Mucosa of gallbladder (tissue), 1 donor: ENCODE measurements at regions not wholly inside any gene's neighbourhood (a gene's known extent, or its start where the extent isn't known, plus 50 kb on each side); places are given as distances from the start of the nearest gene placed in this dataset.
"Not testable (repeated sequence)": the region's sequence is repeated elsewhere in the genome, so short reads cannot be mapped to it uniquely, and the experiment has no call there.

Experiments used
- DNase-seq: peaks from one replicate; pipeline ENCODE4 v3.0.0-alpha.2; 2020; ENCODE audit warnings: low spot score
- donor health status: DM: no; HTN: no; CAD: no.

- DNase-seq, result no peak
These were observed 690.4 kb upstream of the HS6ST1 start for GRCh38 chr2:129008881-129009554.

- DNase-seq, result no peak
These were observed 691.0 kb upstream of the HS6ST1 start for GRCh38 chr2:129009555-129010146.

DNA sequence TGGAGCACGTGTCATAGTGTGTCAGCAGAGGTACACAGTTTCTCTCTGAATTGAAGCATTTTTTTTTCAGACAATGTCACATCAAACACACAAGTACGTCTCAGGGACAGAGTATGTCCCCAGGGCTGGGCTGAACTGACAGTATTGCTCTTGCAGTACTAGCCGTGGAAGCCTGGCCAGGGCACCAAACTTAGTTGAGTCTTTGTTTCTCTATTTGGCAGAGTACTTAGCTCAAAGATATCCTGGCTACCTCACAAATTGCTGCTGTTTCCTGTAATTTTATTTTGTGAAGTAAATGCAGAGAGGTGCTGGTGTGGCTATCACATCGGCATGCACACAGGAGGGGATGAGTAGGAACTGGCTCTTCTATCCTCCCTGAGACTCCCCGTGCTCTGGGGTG lies 691.6 kb upstream of the HS6ST1 start:
- no peak for DNase-seq

DNA sequence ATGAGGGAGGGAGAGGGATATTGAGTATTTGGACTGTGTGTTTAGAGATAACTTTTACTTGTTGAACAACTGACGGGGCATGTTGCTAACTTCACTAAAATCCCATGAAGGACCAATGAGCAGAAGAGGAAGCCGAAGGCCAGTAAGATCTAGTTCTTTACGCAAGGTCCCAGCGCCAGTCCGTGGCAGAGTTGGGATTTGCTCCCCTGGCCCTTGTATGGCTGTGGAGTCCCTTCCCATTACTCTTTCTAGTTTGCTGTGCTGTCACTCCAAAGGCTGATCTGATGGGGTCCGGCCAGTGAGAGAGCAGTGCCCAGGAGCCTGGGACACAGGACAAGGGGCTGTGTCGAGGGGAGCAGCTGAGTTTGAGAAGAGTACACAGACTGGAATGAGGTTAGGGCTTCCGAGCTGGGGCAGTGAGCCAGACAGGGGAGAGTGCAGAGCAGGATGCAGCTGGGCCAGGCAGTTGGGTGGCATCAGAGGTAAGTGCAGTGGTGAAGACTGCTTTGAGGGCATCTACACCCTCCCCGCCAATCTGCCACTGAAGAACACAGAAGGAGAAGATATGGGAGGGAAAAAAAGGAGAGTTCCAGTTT lies 692.9 kb upstream of the HS6ST1 start:
- DNase-seq, result no peak

DNA sequence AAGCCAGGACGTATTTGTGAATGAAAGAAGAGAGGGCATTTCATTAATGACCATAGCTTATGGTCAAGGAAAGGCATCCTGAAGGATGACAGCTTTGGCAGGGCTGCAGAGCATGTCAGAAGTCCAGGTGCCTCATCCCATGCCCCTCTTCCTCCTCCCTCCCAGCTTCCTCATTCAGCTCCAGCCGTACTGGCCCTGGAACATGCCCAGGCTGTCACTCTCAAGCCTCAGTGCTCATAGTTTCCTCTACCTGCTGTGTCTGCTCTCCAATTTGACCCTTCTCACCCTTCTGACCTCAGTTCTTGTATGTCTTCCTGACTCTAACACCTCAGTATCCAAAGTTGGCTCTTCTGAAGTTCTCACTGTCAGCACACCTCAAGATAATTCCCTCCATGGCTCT lies 695.8 kb upstream of the HS6ST1 start:
- no peak for DNase-seq

GRCh38 chr2:129015397-129016285 lies 697.0 kb upstream of the HS6ST1 start:
- DNase-seq, result no peak

DNA sequence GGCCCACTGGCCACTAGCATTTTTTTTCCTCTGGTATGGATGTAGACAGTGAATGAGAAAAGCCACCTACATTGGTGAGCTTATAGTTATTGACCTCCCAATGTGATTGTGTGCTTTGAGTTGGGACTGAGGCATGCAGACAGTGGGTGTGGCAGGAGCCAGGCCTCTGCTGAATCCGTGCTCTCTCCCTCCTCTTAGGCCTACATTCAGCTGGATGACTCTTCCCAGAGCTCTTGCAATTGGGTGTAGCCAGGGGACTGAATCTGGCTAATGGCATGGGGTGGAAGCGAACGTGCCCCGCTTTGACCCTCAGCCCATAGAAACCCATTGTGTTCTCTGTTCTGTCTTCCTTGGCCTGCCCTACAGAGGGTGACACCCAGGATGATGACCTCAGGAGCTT lies 698.3 kb upstream of the HS6ST1 start:
- DNase-seq, result no peak

- DNase-seq, result no peak
These were observed 706.1 kb upstream of the HS6ST1 start for GRCh38 chr2:129024796-129025195.

DNA sequence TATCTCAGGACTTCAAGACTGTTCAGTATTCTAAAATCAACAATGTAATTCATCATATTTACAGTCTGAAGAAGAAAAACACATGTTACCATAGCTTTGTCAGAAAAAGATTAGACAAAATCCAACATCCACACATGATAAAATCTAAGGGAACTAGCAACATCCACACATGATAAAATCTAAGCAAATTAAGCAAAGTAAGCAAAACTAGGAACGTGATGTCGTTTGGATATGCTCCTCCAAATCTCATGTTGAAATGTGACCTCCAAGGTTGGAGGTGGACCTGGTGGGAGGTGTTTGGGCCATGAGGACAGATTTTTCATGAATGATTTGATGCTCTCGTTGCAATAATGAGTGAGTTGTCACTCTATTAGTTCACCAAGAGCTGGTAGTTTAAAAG lies 717.3 kb upstream of the HS6ST1 start:
- no peak for DNase-seq

- DNase-seq, result not testable (repeated sequence)
These were observed 725.0 kb upstream of the HS6ST1 start for GRCh38 chr2:129043677-129044076.

- DNase-seq, result not testable (repeated sequence)
These were observed 727.8 kb upstream of the HS6ST1 start for GRCh38 chr2:129046475-129046874.

GRCh38 chr2:129050101-129050500 lies 731.4 kb upstream of the HS6ST1 start:
- DNase-seq, result no peak

- DNase-seq, result no peak
These were observed 736.6 kb upstream of the HS6ST1 start for GRCh38 chr2:129055242-129055641.

DNA sequence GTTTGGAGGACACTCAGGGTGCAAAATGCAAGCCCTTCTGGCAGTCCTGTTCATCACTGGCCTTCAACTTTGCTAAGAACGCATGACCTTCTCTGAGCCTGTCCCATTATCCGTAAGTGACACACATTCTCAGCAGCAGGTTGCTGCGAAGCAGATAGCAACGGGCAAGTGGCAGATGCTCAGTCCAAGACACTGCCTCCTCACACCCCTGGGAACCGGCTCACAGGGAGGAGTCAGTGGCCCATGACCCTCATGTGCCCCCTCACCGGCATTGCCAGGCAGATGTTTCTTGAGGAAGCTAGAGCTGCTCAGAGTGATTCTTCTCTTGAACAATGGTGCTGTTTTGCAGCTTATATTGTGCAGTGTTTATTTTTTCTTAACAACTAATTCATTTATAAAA lies 737.2 kb upstream of the HS6ST1 start:
- no peak for DNase-seq

DNA sequence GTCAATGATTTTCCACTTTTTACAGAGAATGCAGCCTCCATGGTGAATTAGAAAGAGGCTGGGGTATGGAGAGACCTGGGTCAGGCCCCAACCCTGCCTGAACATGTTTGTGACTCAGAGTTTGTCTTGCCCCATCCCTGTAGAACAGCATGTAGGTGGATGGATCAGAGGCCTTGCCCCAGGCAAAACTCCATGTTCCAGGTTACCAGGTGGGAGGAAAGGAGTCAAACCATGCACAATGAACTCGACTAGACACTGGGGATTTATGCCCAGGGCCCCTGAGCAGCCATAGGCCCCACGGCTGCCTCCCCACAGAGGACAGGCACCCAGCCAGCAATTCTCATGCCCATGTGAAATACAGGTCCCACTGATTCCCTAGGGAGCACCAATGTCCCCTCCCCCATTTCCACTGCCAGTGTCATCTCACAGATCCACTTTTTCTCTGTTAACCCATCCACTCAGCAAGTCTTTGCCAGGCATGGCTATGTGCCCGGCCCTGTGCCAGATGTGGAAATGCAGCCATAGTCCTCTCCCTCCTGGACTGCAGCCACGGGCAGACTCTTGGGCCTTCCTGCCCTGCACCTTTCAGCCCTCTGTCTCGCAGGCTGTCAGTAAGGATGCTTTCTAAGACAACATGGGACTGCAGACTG lies 737.8 kb upstream of the HS6ST1 start:
- no peak for DNase-seq

DNA sequence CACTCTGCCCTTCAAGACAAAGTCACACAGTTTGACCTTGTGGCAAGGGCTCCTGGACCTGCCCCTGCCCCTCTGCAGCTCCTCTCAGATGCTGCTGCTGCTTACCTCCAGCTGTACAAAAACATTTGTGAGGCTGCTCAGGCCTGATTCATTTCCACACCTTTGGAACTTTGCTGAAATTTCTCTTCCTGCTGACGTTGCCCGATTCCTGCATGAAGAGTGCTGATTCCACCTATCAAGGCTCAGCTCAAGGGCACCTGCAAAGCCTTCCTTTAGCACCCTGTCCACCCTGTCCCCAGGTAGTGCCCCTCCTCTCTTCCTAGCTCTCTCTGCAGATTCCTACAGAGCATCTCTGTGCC lies 738.3 kb upstream of the HS6ST1 start:
- DNase-seq, result no peak

DNA sequence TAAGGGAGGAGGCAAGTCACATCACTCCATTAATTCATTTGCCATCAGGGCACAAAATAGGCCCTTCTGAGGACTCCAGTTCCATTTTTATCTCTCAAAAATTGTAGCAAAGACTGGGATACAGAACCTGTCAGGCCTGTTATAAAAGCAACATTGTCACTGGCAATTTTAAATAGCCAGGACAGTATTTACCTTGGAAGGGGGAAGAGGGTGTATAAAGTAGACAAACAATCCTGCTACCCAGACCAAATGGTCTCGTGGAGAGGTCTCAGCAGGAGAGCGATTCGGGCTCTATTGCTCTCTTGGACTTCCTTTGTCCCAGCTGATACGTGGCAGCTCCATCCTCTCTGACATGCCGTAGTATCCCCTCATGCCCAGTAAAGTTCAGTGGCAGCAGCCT lies 740.3 kb upstream of the HS6ST1 start:
- no peak for DNase-seq

GRCh38 chr2:129059476-129059875 lies 740.8 kb upstream of the HS6ST1 start:
- DNase-seq, result no peak

DNA sequence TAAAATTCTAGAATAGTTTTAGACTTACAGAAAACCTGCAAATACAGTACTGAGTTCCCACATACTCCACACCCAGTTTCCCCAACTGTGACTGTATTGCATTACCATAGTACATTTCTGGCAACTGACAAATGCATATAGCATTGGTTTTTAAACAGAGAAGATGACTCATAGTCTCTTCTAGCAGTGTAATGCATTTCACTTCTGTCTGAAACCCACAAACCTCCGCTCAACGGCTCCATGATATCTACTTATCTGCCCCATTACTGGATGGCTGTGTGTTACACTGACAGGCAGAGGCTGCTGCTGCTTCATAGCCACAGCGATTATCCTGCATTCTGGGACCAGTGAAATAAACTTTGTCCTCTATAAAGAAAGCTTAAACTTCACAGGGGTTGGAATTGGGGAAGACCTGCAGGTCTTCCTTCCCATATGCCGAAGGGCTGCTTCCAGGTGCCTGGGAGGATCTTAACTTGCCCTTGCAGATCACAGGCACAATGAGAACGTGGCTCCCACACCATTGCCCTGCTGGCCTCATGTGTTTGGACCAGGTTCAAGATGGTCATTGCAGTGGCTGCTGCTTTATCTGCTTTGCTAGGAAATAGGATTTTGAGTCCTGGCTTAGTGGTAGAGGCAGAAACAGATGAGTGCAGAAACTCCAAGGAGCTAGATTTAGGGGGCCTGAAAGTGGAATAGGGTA lies 742.6 kb upstream of the HS6ST1 start:
- no peak for DNase-seq

DNA sequence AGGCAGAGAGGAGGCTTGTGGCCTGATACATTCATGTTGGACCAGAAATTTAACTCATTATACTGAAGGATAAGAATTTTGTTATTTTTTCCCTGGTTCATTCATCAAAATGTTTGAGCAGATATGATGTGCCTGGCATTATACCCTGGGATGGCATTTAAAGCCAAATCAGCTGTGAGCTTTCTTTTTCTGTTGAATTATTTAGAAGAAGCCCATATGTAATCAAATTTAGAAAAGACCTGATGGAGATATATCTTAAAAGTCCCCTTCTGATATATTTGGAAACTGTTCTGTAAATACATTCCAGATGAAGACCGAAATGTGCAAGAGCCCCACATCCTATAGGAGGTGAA lies 743.1 kb upstream of the HS6ST1 start:
- DNase-seq, result no peak

DNA sequence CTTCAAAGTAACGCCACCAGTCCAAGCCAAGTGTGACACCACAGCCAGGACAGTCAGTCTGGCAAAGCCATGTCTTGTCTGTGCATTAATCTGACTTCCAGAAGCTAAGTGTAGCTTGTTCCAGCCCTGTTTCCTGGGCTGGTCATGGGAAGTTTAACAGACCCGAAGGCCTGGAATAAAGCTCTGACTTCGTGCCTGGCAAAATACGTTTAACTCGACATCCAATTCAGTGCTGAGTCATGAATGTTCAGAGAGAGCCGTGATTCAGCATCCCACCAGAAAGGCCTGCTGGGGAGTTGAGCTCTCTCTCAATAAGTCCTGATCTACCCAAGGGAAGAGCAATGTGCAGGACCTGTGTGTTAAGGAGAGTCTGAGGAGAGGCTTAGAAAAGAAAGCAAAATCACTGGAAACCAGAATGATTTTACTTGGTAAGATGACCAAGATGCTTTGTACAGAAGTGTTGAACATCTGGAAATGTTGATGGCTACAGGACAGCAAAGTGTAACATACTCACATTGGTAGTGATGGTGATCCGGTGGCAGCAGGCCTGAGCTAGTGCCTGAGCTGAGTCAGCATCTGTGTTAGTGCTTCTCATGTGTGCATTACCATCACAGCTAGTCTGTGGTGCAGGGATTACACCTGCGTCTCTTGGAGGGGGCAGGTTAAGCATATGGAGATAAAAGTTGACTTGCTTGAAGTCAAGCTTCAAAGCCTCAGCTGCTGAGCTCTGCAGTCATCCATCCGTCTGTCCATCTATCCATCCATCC lies 743.7 kb upstream of the HS6ST1 start:
- DNase-seq, result no peak
